ENCODE measurements at regions not wholly inside any gene's neighbourhood (a gene's known extent, or its start where the extent isn't known, plus 50 kb on each side); places are given as distances from the start of the nearest gene placed in this dataset.
"Not testable (repeated sequence)": the region's sequence is repeated elsewhere in the genome, so short reads cannot be mapped to it uniquely, and the experiment has no call there.

DNA sequence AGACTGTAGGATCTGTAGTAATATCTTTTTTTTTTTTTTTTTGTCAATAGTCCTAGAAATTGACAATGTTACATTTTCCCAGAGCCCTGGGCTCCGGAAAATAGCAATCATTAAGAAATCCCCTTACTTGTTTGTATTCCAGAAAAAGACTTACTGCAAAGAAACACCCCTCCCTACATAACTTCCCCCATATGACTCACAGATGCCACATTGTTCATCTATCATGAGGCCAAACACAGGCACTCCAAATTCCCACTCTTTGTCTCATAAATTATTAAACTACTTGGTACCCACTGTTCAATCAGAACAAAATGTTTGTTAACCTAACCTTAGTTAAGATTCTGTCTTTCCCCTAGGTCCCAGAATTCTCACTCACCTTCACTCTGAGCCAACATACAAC lies 53.5 kb downstream of the TEX51 start:
- no peak for DNase-seq

GRCh38 chr2:126953483-126953882 lies 54.8 kb downstream of the TEX51 start:
- DNase-seq = no peak

GRCh38 chr2:126954831-126955230 lies 56.1 kb downstream of the TEX51 start:
- no peak for DNase-seq

DNA sequence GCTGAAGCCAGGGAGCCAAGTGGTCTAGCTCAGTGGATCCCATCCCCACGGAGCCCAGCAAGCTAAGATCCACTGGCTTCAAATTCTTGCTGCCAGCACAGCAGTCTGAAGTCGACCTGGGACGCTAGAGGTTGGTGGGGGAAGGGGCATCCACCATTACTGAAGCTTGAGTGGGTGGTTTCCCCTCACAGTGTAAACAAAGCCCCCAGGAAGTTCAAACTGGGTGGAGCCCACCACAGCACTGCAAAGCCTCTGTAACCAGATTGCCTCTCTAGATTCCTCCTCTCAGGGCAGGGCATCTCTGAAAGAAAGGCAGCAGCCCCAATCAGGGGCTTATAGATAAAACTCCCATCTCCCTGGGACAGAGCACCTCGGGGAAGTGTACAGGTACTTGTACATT lies 58.1 kb downstream of the TEX51 start:
- DNase-seq = not testable (repeated sequence)

DNA sequence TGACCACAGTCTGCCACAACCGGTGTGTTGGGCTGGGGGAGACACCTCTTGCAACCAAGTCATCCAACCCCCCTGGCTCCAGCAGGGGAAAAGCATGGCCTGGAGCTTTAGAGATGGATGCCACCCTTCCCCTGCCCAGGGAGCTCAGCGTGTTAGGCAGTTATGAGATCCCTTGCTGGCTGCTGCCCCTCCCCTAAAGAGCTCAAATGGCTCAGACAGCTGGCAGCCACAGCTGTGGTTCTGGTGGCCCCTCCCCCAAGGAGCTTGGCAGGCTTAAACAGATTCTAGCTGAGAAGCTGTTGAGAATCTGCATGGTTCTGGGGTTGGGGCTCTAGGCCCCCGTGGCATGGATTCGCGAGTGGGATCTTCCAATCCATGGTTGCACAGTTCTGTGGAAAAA lies 64.7 kb downstream of the TEX51 start:
- no peak for DNase-seq

- no peak for DNase-seq
Observed at GRCh38 chr2:126966601-126967000, 67.9 kb downstream of the TEX51 start.

DNA sequence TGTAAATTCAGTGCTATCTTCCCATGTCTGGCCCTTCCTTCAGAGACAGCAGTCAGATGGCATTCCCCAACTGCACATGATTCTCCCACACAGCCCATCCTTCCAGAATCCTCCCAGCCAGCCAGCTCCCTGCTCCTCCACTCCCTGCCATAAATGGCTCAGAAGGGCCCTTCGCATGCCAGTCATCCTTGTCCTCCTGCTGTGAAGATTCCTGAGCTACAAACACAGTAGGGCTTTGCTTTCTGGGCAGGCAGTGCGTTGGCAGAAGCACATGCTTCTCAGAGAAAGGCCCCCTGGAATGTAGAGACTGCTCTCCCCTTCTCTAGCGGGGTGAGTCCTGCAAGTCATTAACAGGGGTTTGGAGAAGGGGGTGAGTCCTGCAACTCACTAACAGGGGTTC lies 71.9 kb downstream of the TEX51 start:
- DNase-seq = no peak

- no peak for DNase-seq
Observed at GRCh38 chr2:126971162-126971480, 72.4 kb downstream of the TEX51 start.

DNA sequence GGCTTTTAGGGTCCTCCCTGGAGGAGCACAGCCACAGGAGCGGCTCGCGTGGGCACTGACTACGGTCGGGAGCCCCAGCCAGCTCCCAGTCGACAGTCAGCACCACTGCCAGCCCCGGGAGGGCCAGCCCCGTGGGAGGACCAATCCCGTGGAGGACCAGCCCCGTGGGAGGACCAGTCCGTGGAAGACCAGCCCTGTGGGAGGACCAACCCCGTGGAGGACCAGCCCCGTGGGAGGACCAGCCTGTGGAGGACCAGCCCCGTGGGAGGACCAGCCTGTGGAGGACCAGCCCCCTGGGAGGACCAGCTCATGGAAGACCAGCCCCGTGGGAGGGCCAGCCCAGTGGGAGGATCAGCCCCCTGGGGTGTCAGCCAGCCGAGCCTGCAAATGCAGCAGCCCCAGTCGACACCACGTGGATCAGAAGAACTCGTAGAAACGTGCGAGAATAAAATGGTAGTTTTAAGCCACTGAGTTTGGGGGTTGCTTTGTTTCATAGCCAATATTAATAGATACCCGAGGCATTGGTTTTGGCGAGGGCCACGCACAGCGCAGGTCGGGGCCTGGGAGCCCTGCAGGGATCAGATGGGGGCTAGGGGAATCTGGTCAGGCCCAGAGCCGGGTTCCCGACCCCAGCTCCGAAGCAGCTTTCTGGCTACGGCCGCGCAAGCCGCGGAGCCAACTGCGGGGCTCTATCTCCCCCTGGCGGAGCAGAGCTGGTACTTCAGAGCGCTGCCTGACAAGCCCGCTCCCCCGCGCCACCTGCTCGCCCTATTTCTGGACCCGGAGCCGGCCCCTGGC lies 73.0 kb downstream of the TEX51 start:
- peak; percentile 72 for DNase-seq

GRCh38 chr2:126972279-126972626 lies 73.6 kb downstream of the TEX51 start:
- DNase-seq = no peak

GRCh38 chr2:126973745-126974144 lies 75.1 kb downstream of the TEX51 start:
- no peak for DNase-seq

- no peak for DNase-seq
Observed at GRCh38 chr2:126975671-126976655, 77.3 kb downstream of the TEX51 start.

- DNase-seq = no peak
Observed at GRCh38 chr2:126976721-126977328, 78.1 kb downstream of the TEX51 start.

DNA sequence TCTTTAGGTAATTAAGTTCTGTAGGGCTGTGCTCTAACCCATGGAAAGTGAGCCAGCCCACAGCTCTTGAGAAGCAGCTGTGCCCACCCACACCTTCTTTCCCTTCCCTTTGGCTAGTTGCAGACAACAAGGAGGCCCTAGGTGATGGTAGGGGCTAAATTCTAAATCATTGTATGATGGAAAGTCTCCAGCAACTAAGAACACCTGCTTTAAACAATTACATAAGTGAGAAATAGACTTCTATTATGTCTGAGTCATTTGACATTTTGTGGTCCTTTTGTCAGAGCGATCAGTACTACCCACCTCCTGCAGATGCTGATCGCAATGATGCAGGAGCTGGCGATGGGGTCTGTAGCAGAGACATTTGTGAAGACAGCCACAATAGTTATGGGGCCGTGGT lies 79.6 kb downstream of the TEX51 start:
- no peak for DNase-seq

- no peak for DNase-seq
Observed at GRCh38 chr2:126979039-126980003, 80.6 kb downstream of the TEX51 start.

DNA sequence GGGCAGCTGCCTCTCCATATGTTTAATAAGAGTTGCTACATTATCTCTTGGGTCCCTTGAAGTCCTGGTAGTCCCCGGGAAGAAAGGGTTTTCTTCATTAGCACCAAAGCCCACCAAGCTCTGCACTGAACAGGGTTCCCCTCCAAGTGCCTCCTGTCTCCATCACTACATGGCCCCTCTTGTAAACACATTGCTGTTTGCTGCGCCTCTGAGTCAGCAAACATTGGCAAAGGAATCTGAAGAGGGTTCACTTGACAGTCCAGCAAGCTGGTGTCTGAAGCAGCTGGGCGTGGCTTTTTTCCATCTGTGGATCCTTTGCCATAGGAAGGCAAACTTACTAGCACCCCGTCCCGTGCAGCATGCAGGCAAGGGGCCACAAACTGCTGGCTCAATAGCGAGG lies 82.8 kb downstream of the TEX51 start:
- no peak for DNase-seq

DNA sequence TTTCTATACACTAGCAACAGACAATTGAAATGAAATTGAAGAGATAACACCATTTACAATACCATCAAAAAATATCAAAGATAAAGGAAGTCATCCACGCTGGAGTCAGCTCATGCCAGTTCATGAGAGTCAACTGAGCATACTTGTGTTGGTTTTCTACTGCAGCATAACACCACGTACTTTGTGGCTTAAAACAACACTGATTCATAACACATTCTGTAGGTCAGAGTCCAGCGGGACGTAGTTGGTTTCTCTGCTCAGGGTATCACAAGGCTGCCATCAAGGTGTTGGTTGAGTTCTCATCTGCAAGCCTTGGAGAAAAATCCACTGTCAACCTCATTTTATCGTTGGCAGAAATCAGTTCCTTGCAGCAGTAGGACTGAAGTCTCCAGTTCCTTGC lies 84.2 kb downstream of the TEX51 start:
- no peak for DNase-seq

DNA sequence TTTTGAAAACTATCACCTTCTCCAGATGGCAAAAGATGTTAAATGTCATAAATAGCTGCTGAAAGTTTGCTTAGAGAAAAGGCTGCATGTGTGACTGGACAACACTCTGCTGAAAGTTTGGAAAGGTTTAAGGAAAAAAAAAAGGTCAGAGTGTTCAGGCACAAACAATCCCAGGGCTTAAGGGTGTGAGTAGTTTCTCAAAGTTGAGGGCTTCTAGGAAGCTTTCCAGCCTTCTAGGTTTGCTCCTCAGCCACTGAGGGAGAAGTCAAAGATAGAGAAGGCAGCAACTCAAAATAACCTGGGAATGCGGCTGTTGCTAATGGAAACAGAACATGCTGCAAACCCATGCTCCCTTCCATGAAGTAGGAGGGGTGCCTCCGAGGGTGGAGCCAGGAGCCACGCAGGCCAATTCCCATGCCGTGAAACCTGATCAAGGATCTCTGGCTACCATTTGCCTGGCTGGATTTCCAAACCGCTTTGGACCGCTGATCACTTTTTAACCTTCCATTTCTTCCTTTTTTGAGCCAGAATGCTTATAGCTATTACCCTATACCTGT lies 88.0 kb downstream of the TEX51 start:
- no peak for DNase-seq

DNA sequence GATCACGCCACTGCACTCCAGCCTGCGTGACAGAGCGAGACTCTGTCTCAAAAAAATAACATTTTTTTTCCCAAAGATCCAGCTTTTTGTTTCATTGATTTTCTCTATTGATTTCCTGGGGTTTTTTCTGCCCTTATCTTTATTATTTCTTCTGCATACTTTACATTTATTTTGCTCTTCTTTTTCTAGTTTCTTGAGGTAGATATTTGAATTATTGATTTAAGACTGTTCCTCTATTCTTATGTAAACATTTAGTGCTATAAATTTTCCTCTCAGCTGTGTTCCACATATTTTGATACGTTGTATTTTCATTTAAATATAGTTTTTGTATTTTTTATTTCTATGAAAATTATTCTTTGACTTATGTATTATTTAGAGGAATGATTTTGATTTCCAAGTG lies 89.8 kb downstream of the TEX51 start:
- no peak for DNase-seq

DNA sequence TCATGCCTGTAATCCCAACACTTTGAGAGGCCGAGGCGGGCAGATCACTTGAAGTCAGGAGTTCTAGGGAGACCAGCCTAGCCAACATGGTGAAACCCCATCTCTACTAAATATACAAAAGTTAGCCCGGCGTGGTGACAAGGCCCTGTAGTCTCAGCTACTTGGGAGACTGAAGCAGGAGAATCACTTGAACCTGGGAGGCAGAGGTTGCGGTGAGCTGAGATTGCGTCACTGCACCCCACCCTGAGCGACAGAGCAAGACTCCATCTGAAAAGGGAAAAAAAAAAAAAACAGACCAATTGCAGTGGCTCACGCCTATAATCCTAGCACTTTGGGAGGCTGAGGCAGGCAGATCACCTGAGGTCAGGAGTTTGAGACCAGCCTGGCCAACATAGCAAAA lies 90.4 kb downstream of the TEX51 start:
- not testable (repeated sequence) for DNase-seq

DNA sequence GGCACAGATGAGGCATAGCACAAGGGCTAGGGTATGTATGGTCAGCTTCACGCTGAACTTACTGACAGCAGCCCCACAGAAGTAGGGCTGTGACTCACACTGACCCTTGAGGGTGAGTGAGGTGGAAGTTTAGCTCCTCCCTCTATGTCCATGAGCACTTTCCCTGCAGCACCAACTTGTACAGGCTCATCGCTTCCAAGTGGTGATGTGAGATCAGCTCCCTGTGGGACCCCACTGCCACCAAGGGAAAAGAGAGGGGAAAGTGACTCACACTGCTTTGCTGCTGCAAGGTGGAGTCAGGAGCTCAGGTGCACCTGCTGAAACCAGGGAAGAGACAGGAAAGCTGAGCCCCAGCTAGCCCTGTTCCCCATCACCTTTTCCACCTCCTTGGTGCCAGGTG lies 91.5 kb downstream of the TEX51 start:
- DNase-seq = no peak
